ENCODE measurements at regions not wholly inside any gene's neighbourhood (a gene's known extent, or its start where the extent isn't known, plus 50 kb on each side); places are given as distances from the start of the nearest gene placed in this dataset.

GRCh38 chr17:83183951-83184506, 104.6 kb downstream of the METRNL start:
- no TSS peak for BruUV-seq (replicated peaks)
- no peak for DNase-seq (ENCODE audit: low spot score)
- TF ChIP-seq EZH2 (IDR thresholded peaks at IDR 0.05; ENCODE audit: borderline replicate concordance, low read depth, low read length, poor library complexity, severe bottlenecking), result no peak
- no peak for TF ChIP-seq CTCF (conservative IDR thresholded peaks at IDR 0.05; ENCODE audit: low read depth, low read length)
- intact Hi-C loops (cut with micrococcal nuclease; ENCODE audit: unreplicated experiment), result no loop called here
- Histone ChIP-seq H3K4me1 (ENCODE audit: insufficient read depth, low read length, poor library complexity, severe bottlenecking) (no peaks in the 10 kb centered on the region), H3K9me3 (ENCODE audit: low read depth, low read length, poor library complexity, severe bottlenecking) (no peaks in the 10 kb centered on the region), H3K27me3 (replicated peaks; ENCODE audit: insufficient read depth, low read depth, low read length, poor library complexity) (no peaks in the 10 kb centered on the region), H3K4me3 (ENCODE audit: low read depth, low read length, poor library complexity, severe bottlenecking) (no peak overlapping the region), H3K27ac (ENCODE audit: low read depth, low read length, poor library complexity, severe bottlenecking) (no peak overlapping the region), H3K36me3 (ENCODE audit: insufficient read depth, low read length, poor library complexity, severe bottlenecking) (no peaks in the 10 kb centered on the region)
- POLR2A ChIA-PET (ENCODE audit: low non-redundant PET), result no interaction called here
- CTCF ChIA-PET, result no interaction called here

GRCh38 chr17:83185023-83186002, 105.9 kb downstream of the METRNL start:
- Histone ChIP-seq H3K9me3 (ENCODE audit: low read depth, low read length, poor library complexity, severe bottlenecking) (no peaks in the 10 kb centered on the region), H3K4me3 (ENCODE audit: low read depth, low read length, poor library complexity, severe bottlenecking) (no peak overlapping the region), H3K27me3 (replicated peaks; ENCODE audit: insufficient read depth, low read depth, low read length, poor library complexity) (no peaks in the 10 kb centered on the region), H3K36me3 (ENCODE audit: insufficient read depth, low read length, poor library complexity, severe bottlenecking) (no peaks in the 10 kb centered on the region), H3K4me1 (ENCODE audit: insufficient read depth, low read length, poor library complexity, severe bottlenecking) (no peaks in the 10 kb centered on the region), H3K27ac (ENCODE audit: low read depth, low read length, poor library complexity, severe bottlenecking) (no peak overlapping the region)
- no TSS peak for BruUV-seq (replicated peaks)
- intact Hi-C loops (cut with micrococcal nuclease; ENCODE audit: unreplicated experiment), result no loop called here
- ChIA-PET POLR2A (ENCODE audit: low non-redundant PET) (no interaction called here), CTCF (interaction anchor here (0.6 kb wide), 1 partner anchor 403 kb away, joined by 3 read pairs; no protein-coding TSS in a partner anchor)
- TF ChIP-seq CTCF (conservative IDR thresholded peaks at IDR 0.05; ENCODE audit: low read depth, low read length) (no peak), EZH2 (IDR thresholded peaks at IDR 0.05; ENCODE audit: borderline replicate concordance, low read depth, low read length, poor library complexity, severe bottlenecking) (no peak)
- DNase-seq (ENCODE audit: low spot score), result no peak

- no peak for TF ChIP-seq EZH2 (IDR thresholded peaks at IDR 0.05; ENCODE audit: borderline replicate concordance, low read depth, low read length, poor library complexity, severe bottlenecking)
- no peak for TF ChIP-seq CTCF (conservative IDR thresholded peaks at IDR 0.05; ENCODE audit: low read depth, low read length)
- Histone ChIP-seq H3K9me3 (ENCODE audit: low read depth, low read length, poor library complexity, severe bottlenecking) (no peaks in the 10 kb centered on the region), H3K36me3 (ENCODE audit: insufficient read depth, low read length, poor library complexity, severe bottlenecking) (no peaks in the 10 kb centered on the region), H3K4me3 (ENCODE audit: low read depth, low read length, poor library complexity, severe bottlenecking) (no peak overlapping the region), H3K4me1 (ENCODE audit: insufficient read depth, low read length, poor library complexity, severe bottlenecking) (no peaks in the 10 kb centered on the region), H3K27ac (ENCODE audit: low read depth, low read length, poor library complexity, severe bottlenecking) (no peak overlapping the region), H3K27me3 (replicated peaks; ENCODE audit: insufficient read depth, low read depth, low read length, poor library complexity) (no peaks in the 10 kb centered on the region)
- ChIA-PET CTCF (interaction anchor here (0.6 kb wide), 1 partner anchor 404 kb away, joined by 3 read pairs; no protein-coding TSS in a partner anchor), POLR2A (ENCODE audit: low non-redundant PET) (no interaction called here)
- intact Hi-C loops (cut with micrococcal nuclease; ENCODE audit: unreplicated experiment), result no loop called here
- DNase-seq (ENCODE audit: low spot score), result peak; percentile 30
- BruUV-seq (replicated peaks), result no TSS peak
These were observed 106.8 kb downstream of the METRNL start for GRCh38 chr17:83186226-83186625.

All from A673 (cell line).